HEK293 (cell line): ENCODE measurements at regions not wholly inside any gene's neighbourhood (a gene's known extent, or its start where the extent isn't known, plus 50 kb on each side); places are given as distances from the start of the nearest gene placed in this dataset.

Source experiments
- CTCF ChIA-PET: fragments of 350-600 bp; formaldehyde crosslinking; extraction: SDS; loops from one replicate; lab custom pipeline; 2021; ENCODE audit warnings: antibody characterized with exemption; lab: Yijun Ruan, JAX
- POLR2A ChIA-PET: fragments of 300-600 bp; formaldehyde crosslinking; extraction: SDS; loops from one replicate; lab custom pipeline; 2020; ENCODE audit warnings: antibody characterized with exemption, inconsistent platforms; lab: Yijun Ruan, JAX
- H3K27ac ChIP-seq: fragments of 200-500 bp; sonication (Bioruptor generic); 2 replicates; pipeline ENCODE4 v1.5.1; 2014; ENCODE audit warnings: low read depth, low read length, control low read depth, inconsistent platforms; ENCODE audit errors: extremely low read depth
- H3K36me3 ChIP-seq, 2 experiments: fragments of 200-500 bp in 1 of 2; sonication (Bioruptor generic) in 1 of 2; 1 replicate in 1 of 2; 2 replicates in 1 of 2; pipeline ENCODE4 v1.5.1; 2014 to 2017; ENCODE audit warnings: inconsistent platforms in 2 of 2, low read length in 2 of 2; ENCODE audit not compliant: control insufficient read depth in 2 of 2, insufficient read depth in 1 of 2
- H3K4me1 ChIP-seq: fragments of 200-500 bp; sonication (Bioruptor generic); 2 replicates; pipeline ENCODE4 v1.5.1; 2014; ENCODE audit warnings: mild to moderate bottlenecking, low read length, inconsistent platforms; ENCODE audit not compliant: control insufficient read depth, insufficient read depth
- H3K4me3 ChIP-seq: 2 replicates; pipeline ENCODE4 v1.5.1; 2011; ENCODE audit warnings: low read depth, mild to moderate bottlenecking, control low read depth, low read length, moderate library complexity
- H3K9me3 ChIP-seq: fragments of 200-500 bp; sonication (Bioruptor generic); 2 replicates; pipeline ENCODE4 v1.5.1; 2014; ENCODE audit warnings: low read depth, low read length, inconsistent platforms; ENCODE audit not compliant: control insufficient read depth, insufficient read depth
- FEZF1 ChIP-seq: fragments of 450-650 bp; formaldehyde crosslinking; IDR thresholded peaks from 2 replicates; pipeline ENCODE4 v1.5.1; 2016; ENCODE audit warnings: missing biosample characterization, missing genetic modification characterization
- HOXD13 ChIP-seq: sonication (generic); formaldehyde crosslinking; IDR thresholded peaks from 2 replicates; pipeline ENCODE4 v1.8.0; 2022; ENCODE audit warnings: missing genetic modification reagents, borderline replicate concordance
- IKZF3 ChIP-seq: fragments of 450-650 bp; IDR thresholded peaks from 2 replicates; pipeline ENCODE4 v1.5.0; 2018; ENCODE audit warnings: missing biosample characterization, mild to moderate bottlenecking, missing genetic modification characterization, moderate library complexity
- MZF1 ChIP-seq: fragments of 450-650 bp; formaldehyde crosslinking; IDR thresholded peaks from 2 replicates; pipeline ENCODE4 v1.5.1; 2017; ENCODE audit warnings: missing biosample characterization, missing genetic modification characterization, borderline replicate concordance
- RBAK ChIP-seq: fragments of 450-650 bp; formaldehyde crosslinking; IDR thresholded peaks from 2 replicates; pipeline ENCODE4 v1.5.1; 2016; ENCODE audit warnings: missing biosample characterization, missing genetic modification characterization
- ZEB2 ChIP-seq: fragments of 450-650 bp; formaldehyde crosslinking; IDR thresholded peaks from 2 replicates; pipeline ENCODE4 v1.5.1; 2016; ENCODE audit warnings: missing biosample characterization, missing genetic modification characterization
- ZIC2 ChIP-seq: fragments of 450-650 bp; formaldehyde crosslinking; IDR thresholded peaks from 2 replicates; pipeline ENCODE4 v1.5.1; 2016; ENCODE audit warnings: missing biosample characterization, missing genetic modification characterization
- ZNF10 ChIP-seq: fragments of 450-650 bp; formaldehyde crosslinking; IDR thresholded peaks from 2 replicates; pipeline ENCODE4 v1.5.1; 2017; ENCODE audit warnings: missing biosample characterization, missing genetic modification characterization
- ZNF121 ChIP-seq: fragments of 450-650 bp; formaldehyde crosslinking; IDR thresholded peaks from 2 replicates; pipeline ENCODE4 v1.5.1; 2016; ENCODE audit warnings: missing biosample characterization, missing genetic modification characterization
- ZNF2 ChIP-seq: fragments of 450-650 bp; formaldehyde crosslinking; IDR thresholded peaks from 2 replicates; pipeline ENCODE4 v1.5.1; 2016; ENCODE audit warnings: missing biosample characterization, missing genetic modification characterization
- ZNF223 ChIP-seq: fragments of 450-650 bp; formaldehyde crosslinking; IDR thresholded peaks from 2 replicates; pipeline ENCODE4 v1.5.1; 2016; ENCODE audit warnings: missing biosample characterization, missing genetic modification characterization
- ZNF23 ChIP-seq: fragments of 450-650 bp; formaldehyde crosslinking; IDR thresholded peaks from 2 replicates; pipeline ENCODE4 v1.5.1; 2016; ENCODE audit warnings: missing biosample characterization, missing genetic modification characterization, borderline replicate concordance
- ZNF335 ChIP-seq: fragments of 450-650 bp; formaldehyde crosslinking; conservative IDR thresholded peaks from 2 replicates; pipeline ENCODE4 v1.5.1; 2016; ENCODE audit warnings: missing biosample characterization, missing genetic modification characterization
- ZNF341 ChIP-seq: fragments of 450-650 bp; formaldehyde crosslinking; IDR thresholded peaks from 2 replicates; pipeline ENCODE4; 2016; ENCODE audit warnings: low read depth, missing biosample characterization, missing genetic modification characterization
- ZNF426 ChIP-seq: fragments of 450-650 bp; formaldehyde crosslinking; IDR thresholded peaks from 2 replicates; pipeline ENCODE4 v1.5.1; 2017; ENCODE audit warnings: missing biosample characterization, missing genetic modification characterization, mild to moderate bottlenecking, inconsistent platforms, moderate library complexity
- ZNF596 ChIP-seq: fragments of 450-650 bp; IDR thresholded peaks from 2 replicates; pipeline ENCODE4 v1.5.0; 2018; ENCODE audit warnings: missing biosample characterization, mild to moderate bottlenecking, missing genetic modification characterization, moderate library complexity
- ZNF692 ChIP-seq: fragments of 450-650 bp; formaldehyde crosslinking; IDR thresholded peaks from 2 replicates; pipeline ENCODE4 v1.5.1; 2016; ENCODE audit warnings: missing biosample characterization, missing genetic modification characterization
- ZSCAN18 ChIP-seq: fragments of 450-650 bp; formaldehyde crosslinking; IDR thresholded peaks from 2 replicates; pipeline ENCODE4 v1.5.1; 2016; ENCODE audit warnings: missing biosample characterization, missing genetic modification characterization
- ZSCAN30 ChIP-seq: fragments of 450-650 bp; IDR thresholded peaks from 2 replicates; pipeline ENCODE4 v1.5.1; 2018; ENCODE audit warnings: missing biosample characterization, mild to moderate bottlenecking, missing genetic modification characterization, moderate library complexity

- TF ChIP-seq FEZF1 (tag by site-specific recombination) (0 out of 2 replicates have a peak, but pooled peaks have one; percentile 18), ZNF23 (tag by site-specific recombination) (no peak), ZSCAN30 (0 out of 2 replicates have a peak, but pooled peaks have one; percentile 20), ZIC2 (tag by site-specific recombination) (peak; percentile 57), MZF1 (no peak)
- TF ChIP-seq, all 188 proteins: peak for 3
- CTCF ChIA-PET, result no interaction called here
- Histone ChIP-seq H3K36me3 (no peaks in the 10 kb centered on the region), H3K4me1 (no peaks in the 10 kb centered on the region), H3K9me3 (no peaks in the 10 kb centered on the region), H3K4me3 (no peak overlapping the region), H3K27ac (no peak overlapping the region)
- POLR2A ChIA-PET, result no interaction called here
These were observed 291.2 kb upstream of the KCNMB2 start for GRCh38 chr3:178244733-178245709.

GRCh38 chr3:178246004-178246403 lies 290.2 kb upstream of the KCNMB2 start:
- Histone ChIP-seq H3K27ac (no peak overlapping the region), H3K36me3 (no peaks in the 10 kb centered on the region), H3K9me3 (no peaks in the 10 kb centered on the region), H3K4me3 (no peak overlapping the region), H3K4me1 (no peaks in the 10 kb centered on the region)
- ChIA-PET CTCF (no interaction called here), POLR2A (no interaction called here)
- TF ChIP-seq ZNF10 (tag by site-specific recombination) (no peak), ZNF2 (no peak), ZNF223 (tag by site-specific recombination) (no peak), ZNF335 (no peak), ZNF596 (tag by site-specific recombination) (no peak), ZNF341 (tag by site-specific recombination) (no peak), ZEB2 (tag by site-specific recombination) (no peak), ZNF121 (tag by site-specific recombination) (no peak), HOXD13 (no peak), ZNF692 (tag by site-specific recombination) (no peak), ZNF426 (tag by site-specific recombination) (no peak)
- TF ChIP-seq, all 188 proteins: peak for 0

- H3K9me3 ChIP-seq, result no peaks in the 10 kb centered on the region
- POLR2A ChIA-PET, result no interaction called here
- TF ChIP-seq IKZF3 (tag by site-specific recombination) (no peak), ZNF23 (tag by site-specific recombination) (no peak), RBAK (no peak), ZSCAN18 (tag by site-specific recombination) (no peak)
- H3K36me3 ChIP-seq, result no peaks in the 10 kb centered on the region
- CTCF ChIA-PET, result no interaction called here
- no peak overlapping the region for H3K27ac ChIP-seq
- H3K4me3 ChIP-seq, result no peak overlapping the region
- H3K4me1 ChIP-seq, result no peaks in the 10 kb centered on the region
These were observed 280.9 kb upstream of the KCNMB2 start for GRCh38 chr3:178255315-178255714.
